Stimulated activated CD8-positive, alpha-beta memory T cell treated with anti-CD3 and anti-CD28 coated beads, Interleukin-12 subunit alpha, Interleukin-12 subunit beta, amount 100 ng/mL, for 1 hour (primary cell): ENCODE measurements at regions not wholly inside any gene's neighbourhood (a gene's known extent, or its start where the extent isn't known, plus 50 kb on each side); places are given as distances from the start of the nearest gene placed in this dataset.

ENCODE experiments used
- DNase-seq: peaks from one replicate; pipeline ENCODE4 v3.0.0-alpha.2; 2020; ENCODE audit warnings: low read depth

- DNase-seq: no peak
Observed at GRCh38 chr9:89554307-89555035, 50.3 kb upstream of the GADD45G start.

- DNase-seq: no peak
Observed at GRCh38 chr9:89553451-89554010, 51.3 kb upstream of the GADD45G start.

- DNase-seq: no peak
Observed at GRCh38 chr9:89550346-89550927, 52.5 kb upstream of the SEMA4D start.

GRCh38 chr9:89549031-89549644, 51.2 kb upstream of the SEMA4D start:
- DNase-seq: peak; percentile 75

GRCh38 chr9:89548071-89548638, 50.2 kb upstream of the SEMA4D start:
- no peak for DNase-seq
